ENCODE measurements at regions not wholly inside any gene's neighbourhood (a gene's known extent, or its start where the extent isn't known, plus 50 kb on each side); places are given as distances from the start of the nearest gene placed in this dataset.

DNA sequence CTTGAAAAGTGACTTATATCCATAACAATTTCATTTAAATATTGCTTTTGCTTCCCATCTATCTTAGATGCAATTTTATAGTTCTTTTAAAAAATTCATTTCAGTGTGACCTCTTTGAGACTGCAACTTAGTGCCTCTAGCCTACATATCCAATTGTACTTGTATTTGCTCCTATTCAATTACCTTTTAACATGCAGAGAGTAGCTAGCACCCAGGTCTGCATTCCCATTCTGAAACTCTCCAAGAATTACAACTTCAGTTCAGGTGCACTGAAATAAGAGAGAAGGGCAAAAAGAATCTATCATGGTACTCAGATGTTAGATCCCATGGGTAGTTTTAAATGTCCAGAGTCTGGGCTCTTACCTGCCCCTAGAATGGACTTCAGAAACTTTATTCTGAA is 765.4 kb upstream of the SLC35B3 start:
- Mint-ChIP-seq H3K27me3 (no peaks in the 10 kb centered on the region), H3K27ac (no peak overlapping the region), H3K4me1 (no peaks in the 10 kb centered on the region), H3K9me3 (peaks cover 0 to 6% of the 10 kb centered on the region in 2 donors), H3K4me3 (no peak overlapping the region), H3K36me3 (no peaks in the 10 kb centered on the region)
- no peak for ATAC-seq (replicated peaks)
- no peak for DNase-seq

DNA sequence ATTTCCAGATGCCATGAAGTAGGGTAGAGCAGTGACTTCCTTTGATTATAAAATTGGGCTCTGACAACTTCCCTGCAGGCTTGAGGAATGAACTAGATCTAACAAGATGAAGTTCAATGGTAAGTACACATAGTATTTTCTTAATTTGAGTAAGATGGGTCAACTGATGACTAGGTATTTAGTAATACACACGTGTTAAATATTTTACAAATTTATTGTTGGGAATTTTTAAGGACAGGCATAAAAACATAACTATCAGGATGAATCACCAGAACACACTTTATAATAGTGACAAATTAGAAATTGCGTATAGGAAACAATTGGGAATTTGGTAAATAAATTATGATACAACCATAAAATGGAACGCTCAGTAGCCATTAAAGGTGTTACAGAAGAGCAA is 762.4 kb upstream of the SLC35B3 start:
- ATAC-seq (replicated peaks) (no peak), DNase-seq (no peak)
- no peaks in the 10 kb centered on the region for H3K4me1 Mint-ChIP-seq
- H3K9me3 Mint-ChIP-seq, result peaks cover 0 to 3% of the 10 kb centered on the region in 2 donors
- no peaks in the 10 kb centered on the region for H3K27me3 Mint-ChIP-seq
- H3K36me3 Mint-ChIP-seq, result no peaks in the 10 kb centered on the region
- H3K27ac Mint-ChIP-seq, result no peak overlapping the region
- H3K4me3 Mint-ChIP-seq, result no peak overlapping the region

DNA sequence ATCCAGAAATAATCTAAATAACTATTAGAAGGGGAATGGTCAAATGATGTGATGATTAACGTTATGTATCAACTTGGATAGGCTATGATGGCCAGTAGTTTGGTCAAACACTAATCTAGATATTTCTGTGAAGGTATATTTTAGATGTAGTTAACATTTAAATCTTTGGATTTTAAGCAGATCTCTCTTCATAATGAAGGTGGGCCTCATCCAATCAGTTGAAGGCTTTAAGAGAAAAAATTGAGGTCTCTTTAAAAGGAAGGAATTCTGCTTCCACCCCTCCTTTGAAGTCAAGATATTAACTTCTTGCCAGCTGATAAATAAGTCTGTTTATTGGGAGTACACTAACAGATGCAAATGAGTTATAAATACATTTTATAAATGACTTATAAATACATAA is 760.0 kb upstream of the SLC35B3 start:
- Mint-ChIP-seq H3K4me1 (no peaks in the 10 kb centered on the region), H3K27me3 (no peaks in the 10 kb centered on the region), H3K9me3 (peaks cover 0 to 3% of the 10 kb centered on the region in 2 donors), H3K36me3 (no peaks in the 10 kb centered on the region), H3K27ac (no peak overlapping the region), H3K4me3 (no peak overlapping the region)
- DNase-seq (no peak), ATAC-seq (replicated peaks) (no peak)

DNA sequence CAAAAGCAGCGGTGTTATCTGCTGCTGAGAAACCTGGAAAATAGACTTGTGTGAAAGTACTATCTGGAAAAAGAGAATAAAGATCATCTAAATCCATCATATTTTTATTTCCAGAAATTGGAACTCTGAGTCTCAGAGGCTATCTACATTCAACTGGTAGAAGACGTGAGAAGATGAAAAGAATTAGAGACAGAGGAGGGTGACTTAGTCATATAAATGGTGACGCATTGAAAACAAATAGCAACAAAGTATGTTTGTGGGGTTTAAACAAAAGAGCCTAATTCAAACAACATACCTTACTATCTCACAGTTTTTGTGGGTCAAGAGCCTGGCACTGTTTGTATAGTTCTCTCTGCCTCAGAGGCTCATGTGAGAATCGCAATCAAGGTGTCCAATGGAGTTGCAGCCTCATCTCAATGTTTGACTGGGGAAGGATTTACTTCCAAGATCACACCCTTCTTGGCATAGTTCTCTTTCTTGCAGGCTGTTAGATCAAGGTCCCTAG is 757.1 kb upstream of the SLC35B3 start:
- H3K27ac Mint-ChIP-seq, result no peak overlapping the region
- H3K36me3 Mint-ChIP-seq, result no peaks in the 10 kb centered on the region
- H3K27me3 Mint-ChIP-seq, result no peaks in the 10 kb centered on the region
- no peak overlapping the region for H3K4me3 Mint-ChIP-seq
- no peak for DNase-seq
- H3K9me3 Mint-ChIP-seq, result peaks cover 0 to 3% of the 10 kb centered on the region in 2 donors
- ATAC-seq (replicated peaks), result no peak
- H3K4me1 Mint-ChIP-seq, result no peaks in the 10 kb centered on the region

DNA sequence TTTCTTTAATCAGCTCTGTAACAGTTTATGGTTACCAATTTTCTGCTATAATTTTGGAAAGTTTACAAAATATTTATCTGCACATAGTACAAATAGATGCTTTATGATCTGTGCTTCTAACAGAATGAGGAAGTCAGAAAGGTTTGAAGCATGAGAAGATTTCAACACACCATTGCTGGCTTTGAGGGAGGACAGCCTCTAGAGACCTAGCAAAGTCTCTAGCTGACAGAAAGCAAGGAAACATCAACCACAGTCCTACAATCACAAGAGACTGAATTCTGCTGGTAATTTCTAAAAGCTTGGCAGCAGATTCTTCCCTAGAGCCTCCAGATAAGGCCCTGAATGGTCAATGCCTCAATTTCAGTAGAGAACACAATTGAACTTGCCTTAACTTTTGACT is 750.8 kb upstream of the SLC35B3 start:
- H3K36me3 Mint-ChIP-seq, result no peaks in the 10 kb centered on the region
- H3K27ac Mint-ChIP-seq, result no peak overlapping the region
- ATAC-seq (replicated peaks) (no peak), DNase-seq (no peak)
- no peaks in the 10 kb centered on the region for H3K27me3 Mint-ChIP-seq
- no peak overlapping the region for H3K4me3 Mint-ChIP-seq
- peaks cover 0 to 3% of the 10 kb centered on the region in 2 donors for H3K9me3 Mint-ChIP-seq
- no peaks in the 10 kb centered on the region for H3K4me1 Mint-ChIP-seq

DNA sequence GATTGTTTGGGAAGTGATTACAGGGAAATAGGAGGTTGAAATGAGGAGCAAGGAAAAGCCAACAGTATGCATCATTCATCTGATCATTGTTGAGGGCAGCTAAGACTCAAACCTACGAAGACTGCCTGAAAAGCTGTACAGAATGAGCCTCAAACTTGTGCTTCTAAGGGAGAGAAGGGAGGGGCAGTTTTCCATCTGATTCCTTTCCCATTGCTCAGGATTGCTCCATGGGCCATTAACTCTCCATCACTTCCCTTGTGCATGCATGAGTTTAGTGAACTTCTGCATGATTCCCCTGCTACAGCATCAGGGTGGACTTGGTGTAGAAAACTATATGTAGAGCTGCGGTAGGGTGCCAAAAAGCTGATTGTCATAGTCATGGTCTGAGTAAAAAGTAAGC is 742.7 kb upstream of the SLC35B3 start:
- Mint-ChIP-seq H3K36me3 (no peaks in the 10 kb centered on the region), H3K4me3 (no peak overlapping the region), H3K9me3 (peaks cover 11 to 12% of the 10 kb centered on the region in 2 donors), H3K27ac (no peak overlapping the region), H3K4me1 (no peaks in the 10 kb centered on the region), H3K27me3 (no peaks in the 10 kb centered on the region)
- DNase-seq, result no peak
- ATAC-seq (replicated peaks), result no peak

DNA sequence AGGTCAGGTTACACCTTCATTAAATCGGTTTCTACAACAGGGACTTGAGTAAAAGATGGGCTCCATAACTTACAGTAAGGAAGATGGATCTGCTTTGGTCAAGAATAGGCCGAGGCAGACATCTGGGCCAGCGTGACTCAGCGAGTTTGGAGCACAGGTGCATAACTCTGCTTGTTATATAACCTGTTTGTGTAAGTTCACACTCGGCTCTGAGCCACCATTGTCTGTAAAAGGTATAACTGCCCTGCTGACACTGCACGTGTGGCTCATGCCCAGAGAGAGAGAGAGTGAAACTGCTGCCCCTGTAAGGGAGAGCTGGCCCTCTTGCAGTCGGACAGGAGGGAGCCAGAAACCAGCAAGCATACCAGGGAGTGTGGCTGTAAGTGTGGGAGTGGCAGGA is 737.9 kb upstream of the SLC35B3 start:
- ATAC-seq (replicated peaks) (no peak), DNase-seq (no peak)
- no peaks in the 10 kb centered on the region for H3K27me3 Mint-ChIP-seq
- H3K27ac Mint-ChIP-seq, result no peak overlapping the region
- no peaks in the 10 kb centered on the region for H3K36me3 Mint-ChIP-seq
- H3K4me1 Mint-ChIP-seq, result no peaks in the 10 kb centered on the region
- H3K9me3 Mint-ChIP-seq, result peaks cover 8 to 9% of the 10 kb centered on the region in 2 donors
- H3K4me3 Mint-ChIP-seq, result no peak overlapping the region

DNA sequence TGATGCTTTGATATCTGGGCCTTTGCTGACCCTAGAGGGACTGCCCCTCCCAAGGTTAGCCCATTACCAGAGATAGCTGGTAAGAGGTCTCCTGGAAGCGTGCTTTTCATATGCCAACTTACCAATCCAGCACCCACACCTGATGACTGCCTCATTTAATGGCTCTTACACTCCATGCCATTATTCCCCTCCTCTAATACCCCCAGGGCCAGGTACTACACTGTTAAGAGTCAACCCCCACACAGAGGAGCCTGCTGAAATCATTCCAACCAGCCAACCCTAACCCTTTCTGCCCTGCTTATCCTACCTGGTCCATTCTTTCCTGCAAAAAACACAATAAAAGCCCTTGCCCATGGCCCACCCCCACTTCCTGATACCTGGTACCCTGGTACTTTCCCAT is 736.8 kb upstream of the SLC35B3 start:
- Mint-ChIP-seq H3K4me3 (no peak overlapping the region), H3K4me1 (no peaks in the 10 kb centered on the region), H3K9me3 (peaks cover 8 to 9% of the 10 kb centered on the region in 2 donors), H3K36me3 (no peaks in the 10 kb centered on the region), H3K27me3 (no peaks in the 10 kb centered on the region), H3K27ac (no peak overlapping the region)
- ATAC-seq (replicated peaks) (no peak), DNase-seq (no peak)

DNA sequence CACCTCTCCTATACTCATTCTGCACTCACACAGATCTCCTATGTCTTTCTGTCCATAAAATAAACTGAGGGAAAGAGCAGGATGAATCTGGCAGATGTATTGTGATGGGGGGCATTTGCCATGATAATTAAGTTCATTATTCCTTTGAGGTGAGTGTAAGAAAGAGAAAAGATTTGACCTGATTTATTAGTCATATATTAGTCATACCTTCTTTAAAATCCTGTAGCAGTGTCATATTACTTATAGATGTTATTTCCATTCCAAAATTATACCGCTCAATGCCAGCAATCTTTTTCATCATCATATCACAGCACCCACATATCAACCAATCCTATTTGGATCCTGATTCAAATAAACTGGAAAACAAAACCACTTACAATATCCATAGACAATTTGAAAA is 733.3 kb upstream of the SLC35B3 start:
- no peak overlapping the region for H3K27ac Mint-ChIP-seq
- no peak overlapping the region for H3K4me3 Mint-ChIP-seq
- H3K27me3 Mint-ChIP-seq, result no peaks in the 10 kb centered on the region
- ATAC-seq (replicated peaks) (no peak), DNase-seq (no peak)
- H3K9me3 Mint-ChIP-seq, result peaks cover 7 to 10% of the 10 kb centered on the region in 2 donors
- no peaks in the 10 kb centered on the region for H3K4me1 Mint-ChIP-seq
- H3K36me3 Mint-ChIP-seq, result no peaks in the 10 kb centered on the region

DNA sequence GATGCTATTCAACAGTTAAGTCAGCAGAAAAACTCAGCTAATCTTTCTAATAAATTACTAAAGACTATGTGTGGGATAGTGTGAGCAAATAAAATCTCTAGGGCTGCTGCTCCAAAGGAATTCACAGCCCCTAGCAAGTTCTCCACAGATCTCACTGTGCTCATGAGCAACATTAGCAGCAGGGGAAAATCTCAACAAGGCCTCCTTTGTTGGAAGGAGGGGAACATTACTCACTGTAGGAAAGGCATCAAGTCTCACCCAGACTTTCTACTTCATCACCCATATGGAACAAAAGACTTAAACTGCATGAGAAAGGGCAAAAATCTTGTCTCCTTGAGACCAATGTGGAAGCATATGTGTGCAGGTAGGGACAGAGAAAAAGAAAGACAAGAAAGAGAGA is 726.4 kb upstream of the SLC35B3 start:
- no peak overlapping the region for H3K4me3 Mint-ChIP-seq
- no peaks in the 10 kb centered on the region for H3K36me3 Mint-ChIP-seq
- no peak overlapping the region for H3K27ac Mint-ChIP-seq
- H3K4me1 Mint-ChIP-seq, result no peaks in the 10 kb centered on the region
- peaks cover 14 to 18% of the 10 kb centered on the region in 2 donors for H3K9me3 Mint-ChIP-seq
- DNase-seq (no peak), ATAC-seq (replicated peaks) (no peak)
- no peaks in the 10 kb centered on the region for H3K27me3 Mint-ChIP-seq

DNA sequence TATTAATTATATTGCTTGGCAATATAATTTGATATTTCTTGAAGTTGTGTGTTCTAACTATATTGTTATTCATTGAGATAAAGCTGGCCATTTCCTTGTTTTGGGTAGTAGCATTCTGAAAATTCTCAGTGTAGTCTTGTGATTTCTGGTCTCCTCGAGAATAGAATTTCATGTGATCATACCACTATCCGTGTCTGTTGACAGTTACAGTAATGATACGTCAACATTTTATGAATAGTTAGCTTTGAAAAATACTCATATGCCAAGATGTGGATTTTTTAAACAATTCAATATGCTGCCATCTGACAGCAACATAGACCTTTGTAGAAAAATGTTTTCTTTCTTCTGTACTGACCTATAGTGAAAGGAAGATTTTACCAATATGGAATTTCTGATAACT is 723.7 kb upstream of the SLC35B3 start:
- no peaks in the 10 kb centered on the region for H3K4me1 Mint-ChIP-seq
- H3K4me3 Mint-ChIP-seq, result no peak overlapping the region
- no peaks in the 10 kb centered on the region for H3K36me3 Mint-ChIP-seq
- peaks cover 14 to 15% of the 10 kb centered on the region in 2 donors for H3K9me3 Mint-ChIP-seq
- DNase-seq, result no peak
- H3K27ac Mint-ChIP-seq, result no peak overlapping the region
- H3K27me3 Mint-ChIP-seq, result no peaks in the 10 kb centered on the region
- no peak for ATAC-seq (replicated peaks)

DNA sequence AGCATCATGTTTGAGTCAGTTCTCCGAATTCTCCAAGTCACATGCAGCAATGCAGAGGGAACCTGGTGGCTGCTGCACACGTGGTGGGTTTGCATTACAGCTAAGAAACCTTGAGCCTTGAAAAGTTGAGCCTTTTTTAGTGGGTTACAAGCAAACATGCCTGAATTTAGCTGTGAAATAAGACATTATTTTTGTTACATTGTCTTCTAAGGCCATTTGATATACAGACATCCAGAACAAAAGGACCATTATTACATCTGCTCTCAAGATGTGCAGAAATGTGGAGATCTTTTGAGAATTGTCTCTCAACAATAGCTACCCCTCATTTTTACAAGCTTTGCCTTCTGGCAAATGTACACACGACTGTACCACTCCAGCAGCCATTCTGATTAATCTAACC is 720.5 kb upstream of the SLC35B3 start:
- H3K27me3 Mint-ChIP-seq, result no peaks in the 10 kb centered on the region
- DNase-seq, result no peak
- no peak for ATAC-seq (replicated peaks)
- no peaks in the 10 kb centered on the region for H3K36me3 Mint-ChIP-seq
- H3K27ac Mint-ChIP-seq, result no peak overlapping the region
- no peak overlapping the region for H3K4me3 Mint-ChIP-seq
- H3K9me3 Mint-ChIP-seq, result peaks cover 4 to 10% of the 10 kb centered on the region in 2 donors
- H3K4me1 Mint-ChIP-seq, result no peaks in the 10 kb centered on the region

DNA sequence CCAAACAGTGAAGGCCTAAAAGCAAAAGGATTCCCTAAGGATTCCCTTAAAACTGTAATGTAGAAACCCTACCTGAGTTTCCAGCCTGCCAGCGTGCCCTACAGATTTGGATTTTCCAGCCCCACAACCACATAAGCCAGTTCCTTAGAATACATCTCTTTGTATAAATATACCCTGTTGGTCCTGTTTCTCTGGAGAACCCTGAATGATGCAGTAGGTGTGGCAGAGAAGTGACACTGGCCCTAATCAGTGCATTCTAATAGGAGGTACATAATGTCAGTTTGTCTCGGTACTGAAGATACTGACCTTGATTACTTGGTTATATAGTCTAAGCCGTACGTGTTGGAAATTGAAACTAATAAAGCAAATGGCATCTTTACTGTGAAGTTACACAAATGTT is 707.8 kb upstream of the SLC35B3 start:
- Mint-ChIP-seq H3K36me3 (no peaks in the 10 kb centered on the region), H3K27me3 (no peaks in the 10 kb centered on the region), H3K4me3 (no peak overlapping the region), H3K9me3 (peaks cover 6 to 14% of the 10 kb centered on the region in 2 donors), H3K27ac (no peak overlapping the region), H3K4me1 (no peaks in the 10 kb centered on the region)
- DNase-seq, result no peak
- ATAC-seq (replicated peaks), result no peak

DNA sequence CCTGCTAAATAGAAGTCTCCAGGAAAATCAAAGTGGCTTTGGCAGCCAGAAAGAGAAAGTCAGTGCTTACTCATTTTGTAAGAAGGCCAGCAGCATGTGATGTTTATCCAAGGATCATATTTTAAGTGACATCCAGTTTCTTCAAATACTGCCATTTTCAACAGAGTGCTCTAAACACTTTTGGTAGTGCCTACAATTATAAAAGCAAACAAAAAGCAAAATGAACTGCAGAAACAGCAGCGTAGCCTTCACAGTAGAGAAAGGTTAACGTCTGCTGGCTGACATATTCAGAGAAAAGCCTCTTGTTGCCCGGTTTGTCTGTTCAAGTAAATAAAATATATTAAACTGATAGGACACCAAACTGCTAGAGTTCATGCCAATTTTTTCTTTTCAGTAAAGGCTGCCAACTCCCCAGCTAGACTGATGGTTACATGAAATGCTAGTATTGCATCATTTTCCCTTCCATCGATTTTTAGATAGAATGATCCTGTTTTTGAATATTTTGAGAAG is 705.7 kb upstream of the SLC35B3 start:
- ATAC-seq (replicated peaks) (no peak), DNase-seq (no peak)
- Mint-ChIP-seq H3K9me3 (peaks cover 6 to 9% of the 10 kb centered on the region in 2 donors), H3K4me3 (no peak overlapping the region), H3K27me3 (no peaks in the 10 kb centered on the region), H3K4me1 (no peaks in the 10 kb centered on the region), H3K27ac (no peak overlapping the region), H3K36me3 (no peaks in the 10 kb centered on the region)

DNA sequence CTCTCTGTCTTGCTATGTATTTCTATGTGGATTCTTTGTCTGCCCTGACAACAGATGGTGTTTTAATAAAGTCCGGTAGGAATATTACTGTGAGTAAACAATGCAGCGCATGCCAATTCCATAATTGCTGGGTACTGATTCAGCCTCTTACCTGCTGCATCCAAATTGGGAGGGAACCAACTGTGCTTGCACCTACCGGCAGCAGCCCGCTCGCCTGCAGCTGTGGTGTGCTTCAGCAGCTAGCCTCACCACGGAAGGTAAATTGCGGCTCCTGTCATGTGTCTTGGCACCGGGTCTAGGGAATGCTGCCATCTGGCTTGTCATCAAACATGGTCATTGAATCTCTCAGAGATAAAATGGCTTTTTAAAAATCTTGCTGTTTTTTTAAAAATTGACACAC is 704.8 kb upstream of the SLC35B3 start:
- Mint-ChIP-seq H3K36me3 (no peaks in the 10 kb centered on the region), H3K4me3 (no peak overlapping the region), H3K4me1 (no peaks in the 10 kb centered on the region), H3K9me3 (peaks cover 6 to 9% of the 10 kb centered on the region in 2 donors), H3K27me3 (no peaks in the 10 kb centered on the region), H3K27ac (no peak overlapping the region)
- DNase-seq (no peak), ATAC-seq (replicated peaks) (no peak)

DNA sequence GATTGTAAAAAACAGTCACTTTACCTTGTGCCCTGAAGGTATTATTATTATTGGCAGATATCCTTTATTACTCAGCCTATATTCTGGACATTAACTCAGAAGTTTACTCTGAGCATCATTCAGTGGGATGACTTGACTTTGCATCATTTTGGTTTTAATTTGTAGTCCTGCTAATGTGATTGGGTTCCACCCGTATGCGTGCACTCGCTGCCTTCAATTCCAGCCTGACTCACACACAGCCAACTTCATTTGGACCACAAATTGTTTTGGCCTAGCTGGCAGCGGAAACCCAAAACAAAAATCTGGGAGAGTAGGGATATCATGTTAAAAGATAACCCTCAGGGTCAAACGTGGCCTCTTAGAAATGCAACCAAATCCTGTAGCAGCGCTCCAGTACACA is 704.4 kb upstream of the SLC35B3 start:
- H3K27me3 Mint-ChIP-seq, result no peaks in the 10 kb centered on the region
- H3K36me3 Mint-ChIP-seq, result no peaks in the 10 kb centered on the region
- peaks cover 4 to 7% of the 10 kb centered on the region in 2 donors for H3K9me3 Mint-ChIP-seq
- no peak for DNase-seq
- H3K4me1 Mint-ChIP-seq, result no peaks in the 10 kb centered on the region
- H3K27ac Mint-ChIP-seq, result no peak overlapping the region
- H3K4me3 Mint-ChIP-seq, result no peak overlapping the region
- ATAC-seq (replicated peaks), result no peak

All from stimulated activated naive B cell treated with anti-CD40 and anti-IgM and Interleukin-4, amounts not matched to agents 10 μg/mL and 1 μg/mL and 100 μg/mL, for 72 hours (primary cell).